Retinal pigment epithelial cell (primary cell): ENCODE measurements at regions not wholly inside any gene's neighbourhood (a gene's known extent, or its start where the extent isn't known, plus 50 kb on each side); places are given as distances from the start of the nearest gene placed in this dataset.
A peak's percentile ranks its signal among the peaks of the same experiment; 100 is the strongest.

Source experiments
- DNase-seq: peaks from one replicate; pipeline ENCODE4 v3.0.0-alpha.2; 2010; ENCODE audit warnings: low read depth
- H3K4me3 ChIP-seq: 2 replicates; pipeline ENCODE4 v1.5.1; 2011; ENCODE audit warnings: mild to moderate bottlenecking, low read length, control low read depth, moderate library complexity
- TF ChIP-seq, protein P1 (sequence below): conservative IDR thresholded peaks from 2 replicates; pipeline ENCODE4 v1.5.1; 2011; ENCODE audit warnings: low read depth, low read length, control low read depth, inconsistent platforms

- DNase-seq: no peak
- TF ChIP-seq, protein P1, sequence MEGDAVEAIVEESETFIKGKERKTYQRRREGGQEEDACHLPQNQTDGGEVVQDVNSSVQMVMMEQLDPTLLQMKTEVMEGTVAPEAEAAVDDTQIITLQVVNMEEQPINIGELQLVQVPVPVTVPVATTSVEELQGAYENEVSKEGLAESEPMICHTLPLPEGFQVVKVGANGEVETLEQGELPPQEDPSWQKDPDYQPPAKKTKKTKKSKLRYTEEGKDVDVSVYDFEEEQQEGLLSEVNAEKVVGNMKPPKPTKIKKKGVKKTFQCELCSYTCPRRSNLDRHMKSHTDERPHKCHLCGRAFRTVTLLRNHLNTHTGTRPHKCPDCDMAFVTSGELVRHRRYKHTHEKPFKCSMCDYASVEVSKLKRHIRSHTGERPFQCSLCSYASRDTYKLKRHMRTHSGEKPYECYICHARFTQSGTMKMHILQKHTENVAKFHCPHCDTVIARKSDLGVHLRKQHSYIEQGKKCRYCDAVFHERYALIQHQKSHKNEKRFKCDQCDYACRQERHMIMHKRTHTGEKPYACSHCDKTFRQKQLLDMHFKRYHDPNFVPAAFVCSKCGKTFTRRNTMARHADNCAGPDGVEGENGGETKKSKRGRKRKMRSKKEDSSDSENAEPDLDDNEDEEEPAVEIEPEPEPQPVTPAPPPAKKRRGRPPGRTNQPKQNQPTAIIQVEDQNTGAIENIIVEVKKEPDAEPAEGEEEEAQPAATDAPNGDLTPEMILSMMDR: no peak
- no peak overlapping the region for H3K4me3 ChIP-seq
Observed at GRCh38 chr4:14912426-14912825, 89.9 kb upstream of the CPEB2 start.

- TF ChIP-seq, protein P1: no peak
- H3K4me3 ChIP-seq: no peak overlapping the region
- no peak for DNase-seq
Observed at GRCh38 chr4:14915018-14915417, 87.3 kb upstream of the CPEB2 start.

DNA sequence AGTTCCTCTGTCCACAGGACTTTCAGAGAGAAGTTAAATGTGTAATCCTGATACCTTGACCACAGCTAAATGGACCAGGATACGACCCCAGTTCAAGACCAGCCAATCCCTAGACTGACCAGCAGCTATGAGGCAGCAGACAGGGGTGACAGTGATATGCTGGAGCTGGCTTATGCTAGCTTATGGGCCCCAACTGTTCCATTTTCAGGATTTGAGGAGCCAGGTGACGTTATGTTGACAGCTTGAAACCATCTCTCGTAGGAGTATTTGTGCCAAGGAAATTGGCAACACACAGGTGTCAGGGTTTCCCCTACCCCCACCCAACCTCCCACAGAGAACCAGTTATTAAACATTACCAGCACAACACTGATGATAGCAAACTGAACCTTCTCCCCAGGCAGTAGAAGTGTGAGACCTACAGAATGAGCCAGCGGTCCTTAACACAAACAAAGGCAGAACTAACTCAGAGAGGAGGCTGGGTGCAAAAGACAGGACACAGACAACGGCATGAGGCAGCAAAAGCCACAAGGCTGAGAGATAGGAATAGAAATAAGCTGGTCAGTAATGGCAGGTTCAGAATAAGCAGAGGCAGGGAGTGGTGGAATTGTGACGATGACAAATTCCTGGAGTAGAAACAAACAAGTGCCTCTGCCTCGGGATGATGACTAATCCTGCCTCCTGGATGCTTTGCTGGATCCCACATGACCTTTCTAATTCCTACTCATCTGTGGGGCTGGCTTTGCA, 85.6 kb upstream of the CPEB2 start:
- DNase-seq: peak; percentile 96
- H3K4me3 ChIP-seq: no peak overlapping the region
- TF ChIP-seq, protein P1: no peak

GRCh38 chr4:14917298-14917633, 85.0 kb upstream of the CPEB2 start:
- TF ChIP-seq, protein P1: no peak
- DNase-seq: no peak
- H3K4me3 ChIP-seq: no peak overlapping the region

DNA sequence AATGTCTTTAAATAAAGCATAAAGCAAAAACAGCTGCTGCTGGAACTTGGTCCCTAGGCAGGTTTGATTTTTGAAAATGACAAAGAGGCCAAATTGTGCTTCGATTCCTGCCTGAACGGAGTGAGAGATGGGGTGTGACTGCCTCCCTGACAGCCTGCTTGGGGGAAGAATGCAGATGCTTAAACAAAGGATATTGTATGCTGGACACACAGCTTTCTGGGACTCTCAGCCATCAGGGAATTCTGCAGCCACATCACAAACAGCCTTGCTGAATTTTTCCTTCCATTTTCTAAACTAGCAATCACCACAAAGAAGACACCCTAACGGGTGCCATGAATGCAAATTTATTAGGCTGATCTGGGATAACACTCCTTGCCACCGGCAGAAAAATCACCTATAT, 83.9 kb upstream of the CPEB2 start:
- no peak for DNase-seq
- TF ChIP-seq, protein P1: no peak
- H3K4me3 ChIP-seq: no peak overlapping the region

DNA sequence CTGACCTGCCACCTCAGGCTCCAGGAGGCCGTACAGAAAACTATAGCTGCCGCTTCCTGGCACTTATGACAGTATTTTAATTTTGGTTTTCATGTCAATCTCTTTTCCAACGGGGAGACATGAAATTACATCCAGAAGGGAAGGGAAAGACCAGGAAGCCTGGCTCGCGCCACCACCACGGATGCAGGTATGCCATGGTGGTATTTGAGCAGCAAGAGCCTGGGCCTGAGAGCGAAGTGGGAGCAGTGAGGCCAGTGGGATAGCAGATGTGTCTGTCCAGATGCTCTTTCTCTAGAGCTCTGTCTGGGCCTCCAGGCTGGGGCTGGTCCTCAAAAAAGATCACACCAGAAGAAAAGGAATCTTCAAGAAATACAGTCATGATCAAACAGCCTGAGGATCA, 82.5 kb upstream of the CPEB2 start:
- no peak overlapping the region for H3K4me3 ChIP-seq
- TF ChIP-seq, protein P1: no peak
- no peak for DNase-seq

GRCh38 chr4:14920237-14920636, 82.0 kb upstream of the CPEB2 start:
- no peak for DNase-seq
- TF ChIP-seq, protein P1: no peak
- H3K4me3 ChIP-seq: no peak overlapping the region
